ENCODE measurements at regions not wholly inside any gene's neighbourhood (a gene's known extent, or its start where the extent isn't known, plus 50 kb on each side); places are given as distances from the start of the nearest gene placed in this dataset.

DNA sequence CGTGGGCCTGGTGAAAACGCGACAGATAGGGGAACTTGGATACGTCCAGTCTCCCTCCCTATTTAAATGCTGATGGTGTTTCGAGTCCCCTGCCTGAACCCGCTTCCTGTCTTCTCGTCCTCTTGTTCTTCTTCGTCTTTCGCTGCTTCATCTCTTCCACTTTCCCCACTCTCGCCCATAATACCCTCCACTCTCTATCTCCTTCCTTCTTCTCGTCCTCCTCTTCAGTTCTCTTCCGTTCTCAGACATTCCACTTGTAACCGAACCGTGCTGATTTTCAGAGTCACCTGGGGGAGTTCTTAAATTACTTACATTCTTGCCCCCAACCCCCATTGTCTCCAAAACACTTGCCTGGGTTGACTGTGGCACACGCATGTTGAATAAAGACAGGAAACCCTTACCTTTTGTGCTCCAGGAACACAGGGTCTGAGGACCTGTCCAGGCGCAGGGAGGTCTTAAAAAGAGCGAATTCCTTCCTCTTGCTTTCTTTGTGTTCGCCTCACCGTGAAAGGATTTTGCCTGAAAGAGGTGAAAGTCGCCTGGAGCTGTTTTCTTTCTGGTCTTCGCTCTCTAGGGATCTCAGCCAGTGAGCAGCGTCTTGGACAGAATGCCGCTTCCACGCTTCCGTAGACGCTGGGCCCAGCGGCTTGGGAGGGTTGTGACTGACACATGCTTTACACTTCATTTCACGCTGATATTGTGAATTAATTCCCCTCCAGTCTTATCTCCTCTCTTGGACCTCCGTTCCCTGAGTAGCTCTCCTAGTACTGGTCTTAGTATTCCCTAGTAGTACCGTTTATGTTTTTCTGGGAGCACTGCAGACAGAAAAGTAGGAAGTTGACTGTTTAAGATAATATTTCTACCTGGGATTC, 184.0 kb downstream of the GPX5 start:
- DNase-seq = no peak

DNA sequence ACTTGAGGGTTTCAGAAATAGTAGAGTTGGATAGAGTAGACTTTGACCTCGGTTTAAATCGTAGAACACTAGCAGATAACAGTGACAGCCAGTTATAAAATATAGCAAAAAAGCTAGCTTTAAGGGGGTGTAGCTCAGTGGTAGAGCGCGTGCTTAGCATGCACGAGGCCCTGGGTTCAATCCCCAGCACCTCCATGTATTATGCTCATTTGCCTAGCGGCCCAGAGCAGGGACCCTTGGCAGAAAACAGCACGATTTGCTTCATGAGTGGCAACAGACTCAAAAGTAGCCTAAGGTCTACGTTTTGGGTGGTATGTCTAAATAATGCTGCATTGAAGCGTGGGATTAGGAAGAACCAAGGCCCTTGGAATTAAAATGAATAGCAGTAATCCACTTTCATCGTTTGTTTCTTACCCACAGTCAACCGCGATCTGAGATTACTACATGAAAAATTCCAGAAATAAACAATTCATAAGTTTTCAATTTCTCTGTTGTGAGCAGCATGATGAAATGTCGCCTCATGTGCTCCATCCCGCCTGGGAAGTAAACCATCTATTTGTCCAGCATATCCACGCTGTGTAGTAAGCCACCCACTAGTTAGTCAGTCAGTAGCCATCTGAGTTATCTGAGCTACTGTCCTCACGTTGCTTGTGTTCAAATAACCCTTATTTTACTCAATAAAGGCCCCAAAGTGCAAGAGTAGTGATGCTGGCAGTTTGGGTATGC, 184.9 kb downstream of the GPX5 start:
- DNase-seq = no peak

DNA sequence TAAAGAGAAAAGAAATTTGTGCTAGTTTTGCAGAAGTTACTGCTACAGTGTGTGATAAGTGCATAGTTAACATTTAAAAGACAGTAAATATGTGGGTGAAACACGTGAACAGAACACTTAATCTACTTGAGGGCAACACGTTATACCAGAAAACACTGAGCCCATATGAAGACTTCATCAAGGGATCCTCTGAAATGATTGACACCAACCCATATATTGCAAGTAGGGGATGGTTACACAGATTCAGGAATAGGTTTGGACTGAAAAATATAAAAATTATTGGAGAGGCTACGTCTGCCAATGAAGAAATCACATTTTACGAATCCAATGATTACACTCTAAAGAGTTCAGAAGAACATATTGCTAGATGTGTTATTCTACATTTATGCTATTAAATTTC, 185.6 kb downstream of the GPX5 start:
- DNase-seq = no peak

DNA sequence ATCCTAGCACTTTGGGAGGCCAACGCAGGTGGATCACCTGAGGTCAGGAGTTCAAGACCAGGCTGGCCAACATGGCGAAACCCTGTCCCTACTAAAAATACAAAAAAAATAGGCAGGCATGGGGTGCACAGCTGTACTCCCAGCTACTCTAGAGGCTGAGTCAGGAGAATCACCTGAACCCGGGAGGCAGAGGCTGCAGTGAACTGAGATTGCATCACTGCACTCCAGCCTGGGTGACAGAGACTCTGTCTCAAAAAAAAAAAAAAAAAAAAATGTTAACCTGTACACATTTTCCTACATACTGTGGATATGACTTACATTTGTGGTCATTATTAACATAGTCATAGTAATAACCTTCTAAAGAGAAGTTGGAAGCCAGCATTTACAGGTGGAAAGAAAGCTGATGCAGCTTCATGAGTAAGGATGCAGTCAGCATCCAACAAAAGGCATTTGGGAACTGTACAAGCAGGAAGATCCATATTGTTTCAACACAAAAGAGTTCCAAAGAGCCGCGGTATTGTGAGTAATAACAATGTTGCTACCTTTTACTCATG, 186.2 kb downstream of the GPX5 start:
- DNase-seq = no peak

DNA sequence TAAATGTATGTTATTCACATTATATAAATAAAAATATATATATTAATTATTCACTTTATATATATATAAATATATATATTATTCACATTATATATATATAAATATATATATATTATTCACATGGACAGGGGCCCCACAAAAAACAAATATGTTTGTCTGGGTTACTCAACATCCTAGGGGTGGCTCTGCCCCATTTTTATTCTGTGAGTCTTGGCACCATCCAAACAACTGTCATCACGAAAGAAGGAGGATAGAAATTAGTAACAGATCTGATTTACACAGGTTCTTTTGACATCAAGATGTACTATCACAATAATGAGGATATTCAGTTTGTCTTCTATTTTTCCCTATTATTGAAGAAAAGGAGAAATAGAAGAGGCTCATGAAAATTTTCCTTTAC, 187.3 kb downstream of the GPX5 start:
- DNase-seq = no peak

DNA sequence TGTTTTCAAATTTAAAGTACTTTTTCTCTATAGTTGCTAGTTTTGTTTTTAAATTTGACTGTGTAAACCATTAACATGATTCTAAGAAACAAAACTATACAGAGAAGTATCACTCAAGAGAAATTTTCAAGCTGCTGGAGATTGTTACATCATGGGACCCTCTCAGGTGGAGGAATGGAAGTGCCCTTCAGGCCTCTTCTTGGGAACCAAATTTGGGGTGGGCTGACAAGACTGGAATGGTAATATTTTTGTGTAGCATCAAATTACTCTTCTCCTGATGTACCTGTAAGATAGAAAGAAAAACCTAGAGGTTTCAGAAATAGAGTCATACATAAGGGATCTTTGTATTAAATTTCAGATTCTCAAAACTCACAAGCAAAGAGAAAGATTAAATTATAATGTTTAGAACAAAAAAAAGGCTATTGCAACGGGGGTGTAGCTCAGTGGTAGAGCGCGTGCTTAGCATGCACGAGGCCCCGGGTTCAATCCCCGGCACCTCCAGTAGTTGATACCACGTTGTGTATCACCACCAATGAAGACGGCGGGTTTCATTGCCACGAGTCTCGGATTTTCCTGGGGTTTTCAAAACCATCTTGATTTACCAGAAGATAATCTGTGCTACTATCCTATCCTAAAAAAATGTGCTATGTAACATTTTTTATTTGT, 193.7 kb downstream of the GPX5 start:
- DNase-seq = no peak

DNA sequence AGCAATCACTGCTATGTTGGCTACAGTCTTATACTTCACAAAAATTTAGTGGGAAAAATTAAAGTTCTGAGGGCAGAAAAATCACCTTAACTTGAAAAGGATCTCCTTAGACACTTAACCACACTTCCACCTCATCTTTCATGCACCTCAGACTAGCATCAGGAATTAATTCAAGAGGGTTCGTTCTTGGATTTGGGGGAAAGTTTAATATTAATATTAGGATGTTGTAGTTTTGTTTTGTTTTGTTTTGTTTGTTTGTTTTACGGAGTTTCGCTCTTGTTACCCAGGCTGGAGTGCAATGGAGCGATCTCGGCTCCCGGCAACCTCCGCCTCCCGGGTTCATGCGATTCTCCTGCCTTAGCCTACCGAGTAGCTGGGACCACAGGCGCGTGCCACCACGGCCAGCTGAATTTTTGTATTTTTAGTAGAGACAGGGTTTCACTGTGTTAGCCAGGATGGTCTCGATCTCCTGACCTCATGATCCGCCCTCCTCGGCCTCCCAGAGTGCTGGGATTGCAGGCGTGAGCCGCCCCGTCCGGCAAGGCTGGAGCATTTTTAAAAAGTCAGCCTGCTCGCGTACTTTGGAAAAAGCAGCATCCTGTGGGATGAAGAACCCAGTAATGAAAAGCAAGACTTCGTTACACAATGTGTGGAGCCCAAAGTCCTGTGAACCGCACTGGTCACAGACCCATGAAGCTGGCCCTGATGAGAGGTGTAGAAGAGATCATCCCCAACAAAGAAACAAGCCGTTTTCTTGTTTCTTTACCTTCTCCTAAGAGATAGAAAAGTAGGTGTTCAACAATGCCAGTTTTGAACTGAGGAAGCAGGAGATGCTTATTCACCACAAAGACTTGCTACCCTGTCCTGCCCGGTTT, 194.9 kb downstream of the GPX5 start:
- no peak for DNase-seq

DNA sequence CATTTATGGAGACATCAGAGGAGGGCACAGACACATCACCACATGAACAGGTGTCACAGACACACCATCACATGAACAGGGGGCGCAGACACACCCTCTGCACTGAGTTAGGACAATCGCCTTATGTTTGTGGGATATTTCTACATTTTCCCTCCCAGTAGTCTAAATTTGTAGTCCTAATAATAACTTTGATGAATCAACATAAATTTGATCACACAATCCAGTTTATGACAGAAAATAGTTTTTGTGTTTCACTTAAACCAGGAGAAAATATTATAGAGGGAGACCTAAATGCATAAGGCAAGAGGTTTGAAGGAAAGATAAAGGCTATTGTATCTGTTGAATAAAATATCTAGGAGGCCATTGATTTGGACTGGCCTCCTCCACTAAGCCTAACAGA, 195.7 kb downstream of the GPX5 start:
- no peak for DNase-seq

DNA sequence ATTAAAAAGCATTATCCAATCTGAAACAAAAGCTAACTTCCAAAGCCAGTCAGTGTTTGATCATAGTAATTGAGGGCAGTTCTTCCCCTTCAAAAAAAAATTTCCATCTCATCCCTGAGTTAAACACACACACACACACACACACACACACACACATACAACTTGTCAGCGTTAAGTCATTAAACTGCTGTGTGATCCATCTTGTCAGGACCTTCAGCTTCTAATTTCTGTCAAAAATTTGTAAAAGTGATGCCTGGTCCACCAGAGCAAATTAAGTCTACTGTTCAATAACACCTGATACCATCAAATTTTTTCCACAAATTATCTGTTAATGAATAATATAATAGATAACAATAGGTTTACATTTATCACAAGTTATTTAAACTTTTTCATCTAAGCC, 198.7 kb downstream of the GPX5 start:
- DNase-seq = no peak

DNA sequence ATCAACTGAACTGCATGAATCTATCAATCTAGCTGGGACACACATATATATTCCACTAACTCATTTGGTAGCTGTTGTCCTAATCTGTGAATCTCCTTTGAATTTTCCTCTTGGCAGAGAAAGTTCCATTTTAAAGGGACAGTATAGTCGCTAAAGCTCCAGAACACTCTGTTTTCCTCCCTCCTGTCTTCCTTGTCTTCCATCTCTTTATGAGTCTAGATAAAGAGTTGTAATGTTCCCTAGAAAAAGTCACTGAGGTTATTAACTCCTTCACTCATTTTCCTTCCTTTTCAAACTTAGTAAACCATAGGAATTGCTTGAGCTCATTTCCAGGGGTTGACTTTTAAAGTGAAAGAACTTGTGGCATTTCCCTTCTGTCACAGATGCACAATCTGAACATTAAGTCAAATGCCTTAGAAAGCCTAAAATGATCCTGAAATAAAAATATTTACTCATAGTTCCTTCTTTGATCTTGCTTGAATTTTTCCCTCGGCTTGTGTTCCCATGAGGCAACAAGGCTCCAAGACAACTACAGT, 198.4 kb downstream of the TRIM27 start:
- no peak for DNase-seq

DNA sequence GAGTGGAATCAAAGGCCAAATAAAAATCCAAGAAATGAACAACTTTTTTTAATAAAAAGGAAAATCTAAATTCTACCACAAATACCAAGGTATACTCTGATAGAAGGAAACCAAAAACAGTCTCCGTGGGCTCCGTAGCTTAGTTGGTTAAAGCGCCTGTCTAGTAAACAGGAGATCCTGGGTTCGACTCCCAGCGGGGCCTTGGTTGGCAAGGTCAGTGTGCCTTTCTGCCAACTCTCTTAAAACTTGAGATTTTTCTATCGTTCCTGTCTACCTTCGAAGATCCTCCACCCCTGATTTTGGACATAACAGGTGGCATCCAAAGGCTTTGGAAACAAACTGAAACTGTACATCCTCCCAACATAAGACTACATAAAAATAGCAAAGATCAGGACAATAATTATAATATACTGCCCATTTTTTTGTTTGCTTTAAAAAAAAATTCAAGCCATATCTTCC, 197.9 kb downstream of the TRIM27 start:
- DNase-seq = no peak

DNA sequence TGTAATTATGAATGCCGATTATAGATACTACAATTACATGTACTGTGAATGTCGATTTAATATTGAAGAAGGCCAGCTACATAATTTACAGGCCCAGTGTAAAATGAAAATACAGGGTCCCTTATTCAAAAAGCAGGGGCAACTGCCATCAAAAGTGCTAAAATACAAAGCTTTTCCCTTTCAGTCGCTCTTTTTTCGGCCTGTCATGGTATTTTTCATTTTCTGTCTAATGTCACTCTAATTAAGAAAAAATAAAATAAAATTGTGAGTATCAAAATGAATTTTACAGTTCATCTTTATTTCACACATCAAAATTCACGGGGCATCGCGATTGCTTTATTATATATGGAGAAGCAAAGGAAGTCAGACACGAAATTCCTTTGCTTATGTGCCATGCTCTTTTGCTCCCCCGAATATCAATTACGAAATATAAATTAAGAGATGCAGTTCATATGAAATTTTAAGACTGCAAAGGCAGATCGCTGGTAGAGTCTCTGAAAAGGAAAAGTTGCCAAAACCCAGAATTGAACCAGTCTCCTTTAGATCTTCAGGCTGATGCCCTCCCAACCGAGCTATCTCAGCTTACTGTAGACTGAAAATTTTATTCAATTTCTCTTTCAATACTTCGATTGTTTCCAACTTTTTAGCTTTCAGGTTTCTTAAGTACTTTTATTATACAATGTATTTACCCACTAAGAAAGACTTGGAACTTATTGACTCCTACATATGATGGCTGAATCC, 197.0 kb downstream of the TRIM27 start:
- DNase-seq = no peak

DNA sequence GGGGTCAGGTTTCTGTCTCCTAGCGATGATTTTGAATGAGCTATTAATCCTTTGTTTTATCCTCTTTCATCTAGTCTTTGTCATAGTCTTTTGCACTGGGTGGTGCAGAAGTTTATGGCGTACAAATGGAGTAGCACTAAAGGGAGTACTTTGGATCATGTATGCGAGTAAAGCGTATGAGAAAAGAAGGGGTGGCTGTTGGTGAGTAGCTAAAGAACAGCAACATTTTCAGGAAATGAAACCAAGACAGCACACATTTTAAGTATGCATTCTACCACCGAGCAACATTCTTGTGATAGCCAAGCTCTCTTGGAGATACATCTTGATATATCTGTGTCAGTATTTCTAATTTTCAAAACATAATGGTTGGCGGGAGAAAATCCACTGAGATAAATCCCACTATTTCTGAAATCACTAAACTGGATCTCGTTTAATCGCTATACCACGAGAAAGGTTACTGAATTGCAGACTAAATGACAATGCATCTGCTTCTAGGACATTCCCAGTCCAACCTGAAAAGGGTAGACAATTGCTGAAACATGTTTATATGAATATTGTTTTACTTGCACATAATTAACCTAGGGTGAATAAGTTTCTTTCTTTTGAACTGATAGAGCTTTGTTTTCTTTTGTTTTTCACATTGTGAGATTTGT, 196.1 kb downstream of the TRIM27 start:
- no peak for DNase-seq

DNA sequence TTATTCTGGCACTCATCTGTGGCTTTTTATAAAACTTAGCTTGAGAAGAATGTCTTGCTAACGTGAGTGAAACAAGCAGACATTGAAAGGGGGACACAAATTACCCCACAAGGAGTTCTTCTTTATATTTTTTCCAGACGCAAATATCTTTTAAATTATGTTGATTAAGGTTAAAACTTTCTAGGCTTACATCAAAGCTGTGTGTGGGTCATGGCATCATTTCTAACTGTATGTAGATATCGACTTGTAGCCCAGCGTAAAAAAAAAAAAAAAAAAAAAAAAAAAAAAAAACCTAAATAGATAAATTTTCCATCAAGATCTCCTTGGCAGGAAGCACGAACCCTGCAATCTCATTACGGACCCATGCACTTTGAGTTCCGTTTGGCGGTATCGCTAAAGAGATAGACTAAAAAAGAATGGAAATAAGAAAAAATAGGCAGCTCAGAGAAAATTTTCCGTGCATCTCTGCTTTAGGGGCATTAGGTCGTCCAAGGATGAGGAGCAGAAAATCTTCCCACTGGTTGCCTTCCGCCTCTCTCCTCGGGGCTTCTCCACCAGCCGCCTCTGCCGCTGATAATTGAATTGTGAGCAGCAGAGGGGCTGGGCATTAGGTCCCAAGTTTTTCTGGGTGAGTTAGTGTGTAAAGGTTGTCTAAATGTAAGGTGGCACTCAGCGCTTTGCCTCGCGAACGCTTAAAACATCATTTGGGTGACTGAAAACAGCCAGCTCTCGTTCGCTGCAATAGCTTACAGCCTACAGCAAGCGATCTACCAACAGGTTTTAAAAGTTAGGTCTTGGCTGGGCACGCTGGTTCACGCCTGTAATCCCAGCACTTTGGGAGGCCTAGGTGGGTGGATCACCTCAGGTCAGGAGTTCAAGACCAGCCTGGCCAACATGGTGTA, 194.0 kb downstream of the TRIM27 start:
- DNase-seq = no peak

DNA sequence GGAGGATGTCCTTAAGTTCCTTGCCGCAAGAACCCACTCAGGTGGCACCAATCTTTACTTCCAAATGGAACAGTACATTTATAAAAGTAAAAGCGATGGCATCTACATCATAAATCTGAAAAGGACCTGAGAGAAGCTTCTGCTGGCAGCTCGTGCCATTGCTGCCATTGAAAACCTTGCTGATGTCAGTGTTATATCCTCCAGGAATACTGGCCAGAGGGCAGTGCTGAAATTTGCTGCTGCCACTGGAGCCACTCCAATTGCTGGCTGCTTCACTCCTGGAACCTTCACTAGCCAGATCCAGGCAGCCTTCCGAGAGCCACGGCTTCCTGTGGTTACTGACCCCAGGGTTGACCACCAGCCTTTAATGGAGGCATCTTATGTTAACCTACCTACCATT, 191.7 kb downstream of the TRIM27 start:
- DNase-seq = no peak

DNA sequence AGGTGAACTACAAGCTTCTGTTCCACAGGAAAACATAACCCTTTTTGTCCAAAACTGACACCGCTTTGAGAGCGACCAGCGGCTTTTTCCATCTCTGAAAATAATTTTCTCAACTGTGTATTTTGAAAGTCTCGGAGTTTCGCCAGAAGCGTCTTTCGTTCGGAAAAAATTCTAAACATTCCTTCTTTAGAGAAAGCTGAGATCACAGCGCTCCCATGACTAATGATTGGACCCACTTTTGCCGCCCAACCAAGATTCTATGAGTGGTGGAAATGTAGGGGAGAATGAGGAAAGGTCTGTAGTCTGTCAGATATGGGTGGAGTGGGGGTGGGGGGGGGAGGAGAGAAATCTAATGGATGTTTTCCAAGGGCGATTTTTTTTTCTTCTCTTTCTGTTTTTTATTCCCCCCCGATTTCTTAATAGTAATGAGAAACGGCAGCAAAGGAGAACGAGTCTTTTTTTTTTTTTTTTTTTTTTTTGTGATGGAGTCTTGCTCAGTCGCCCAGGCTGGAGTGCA, 189.3 kb downstream of the TRIM27 start:
- DNase-seq = no peak

DNA sequence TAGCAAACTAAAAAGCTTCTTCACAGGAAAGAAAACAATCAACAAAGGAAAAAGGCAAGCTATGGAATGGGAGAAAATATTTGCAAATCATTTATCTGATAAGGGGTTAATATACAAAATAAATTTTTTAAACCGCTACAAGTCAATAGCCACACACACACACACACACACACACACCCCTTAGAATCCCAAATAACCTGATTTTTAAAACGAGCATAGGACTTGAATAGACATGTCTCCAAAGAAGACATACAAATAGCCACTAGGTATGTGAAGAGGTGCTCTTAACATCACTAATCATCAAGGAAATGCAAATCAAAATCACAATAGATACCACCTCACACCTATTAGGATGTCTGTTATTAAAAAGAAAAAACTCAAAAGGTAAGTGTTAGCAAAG, 187.7 kb downstream of the TRIM27 start:
- no peak for DNase-seq

DNA sequence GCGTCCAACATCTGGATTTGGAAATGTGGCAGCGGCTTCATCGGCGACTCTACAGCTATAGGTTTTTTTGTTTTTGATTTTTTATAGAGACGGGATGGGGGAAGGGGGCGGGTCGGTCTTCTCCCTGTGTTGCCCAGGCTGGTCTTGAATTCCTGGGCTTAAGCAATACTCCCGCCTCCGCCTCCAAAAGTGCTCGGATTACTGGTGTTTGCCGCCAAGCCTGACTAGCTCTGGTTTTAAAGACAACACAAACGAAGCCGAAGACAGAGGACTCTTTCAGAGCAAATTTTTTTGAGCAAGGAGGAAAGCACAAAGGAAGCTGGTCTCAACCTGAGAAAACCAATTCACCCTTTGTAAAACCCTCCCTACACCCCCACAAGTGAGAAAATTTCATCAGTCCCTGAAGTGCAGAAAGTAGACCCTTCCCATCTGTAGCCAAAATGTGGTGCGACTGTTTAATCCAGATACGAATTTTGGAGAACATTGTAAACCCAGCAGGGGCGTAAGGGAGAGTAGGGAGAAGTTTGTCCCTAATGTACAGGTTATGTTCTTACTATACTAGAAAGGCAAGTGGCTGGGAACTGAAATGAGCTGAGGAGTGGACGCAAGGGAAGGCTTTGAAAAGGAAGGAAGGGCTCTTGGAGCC, 185.9 kb downstream of the TRIM27 start:
- DNase-seq = no peak

DNA sequence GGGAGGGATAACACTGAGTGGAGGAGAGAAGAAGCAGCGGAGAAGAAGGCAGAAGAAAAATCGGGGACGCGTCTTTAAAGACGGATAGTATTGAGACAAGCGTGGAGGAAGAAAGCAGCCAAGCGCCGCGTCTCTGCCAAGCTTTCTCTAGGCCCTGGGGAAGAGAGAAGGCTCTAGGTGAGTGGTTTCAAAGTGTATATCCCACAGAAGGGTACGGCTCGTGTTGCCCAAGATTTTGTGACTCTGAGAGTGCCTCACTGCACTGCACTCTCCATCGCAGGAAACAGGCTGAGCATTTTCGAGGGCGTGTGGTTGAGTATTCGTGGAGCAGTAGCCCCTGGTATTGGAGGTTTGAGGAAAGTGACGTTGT, 185.4 kb downstream of the TRIM27 start:
- DNase-seq = no peak
